ENCODE measurements at regions not wholly inside any gene's neighbourhood (a gene's known extent, or its start where the extent isn't known, plus 50 kb on each side); places are given as distances from the start of the nearest gene placed in this dataset.

GRCh38 chr12:24081092-24081529 lies 131.6 kb upstream of the SOX5 start:
- H3K27ac ChIP-seq, result no peak overlapping the region
- no peaks in the 10 kb centered on the region for H3K9me3 ChIP-seq (ENCODE audit: control insufficient read depth, low read length)
- no peaks in the 10 kb centered on the region for H3K79me2 ChIP-seq
- H3K27me3 ChIP-seq (ENCODE audit: control insufficient read depth, insufficient read depth, low read length), result no peaks in the 10 kb centered on the region
- no peaks in the 10 kb centered on the region for H3K4me1 ChIP-seq
- H3K4me2 ChIP-seq (ENCODE audit: low read length), result no peak overlapping the region
- no peak for TF ChIP-seq CTCF (IDR thresholded peaks at IDR 0.05)
- H3K4me3 ChIP-seq (ENCODE audit: low read depth, low read length), result no peak overlapping the region
- H2AFZ ChIP-seq, result no peak overlapping the region
- no peak overlapping the region for H3K9ac ChIP-seq
- no peaks in the 10 kb centered on the region for H3K36me3 ChIP-seq (ENCODE audit: control insufficient read depth, insufficient read depth, low read length)

GRCh38 chr12:24080465-24080864 lies 131.0 kb upstream of the SOX5 start:
- Histone ChIP-seq H3K4me1 (no peaks in the 10 kb centered on the region), H3K27me3 (ENCODE audit: control insufficient read depth, insufficient read depth, low read length) (no peaks in the 10 kb centered on the region), H3K36me3 (ENCODE audit: control insufficient read depth, insufficient read depth, low read length) (no peaks in the 10 kb centered on the region), H3K79me2 (no peaks in the 10 kb centered on the region), H2AFZ (no peak overlapping the region), H3K9me3 (ENCODE audit: control insufficient read depth, low read length) (no peaks in the 10 kb centered on the region), H3K4me2 (ENCODE audit: low read length) (no peak overlapping the region), H3K4me3 (ENCODE audit: low read depth, low read length) (no peak overlapping the region), H3K9ac (no peak overlapping the region), H3K27ac (no peak overlapping the region)
- TF ChIP-seq CTCF (IDR thresholded peaks at IDR 0.05), result no peak

- Histone ChIP-seq H3K9me3 (ENCODE audit: control insufficient read depth, low read length) (no peaks in the 10 kb centered on the region), H3K27ac (no peak overlapping the region), H3K9ac (no peak overlapping the region), H3K79me2 (no peaks in the 10 kb centered on the region), H3K4me3 (ENCODE audit: low read depth, low read length) (no peak overlapping the region), H3K4me2 (ENCODE audit: low read length) (no peak overlapping the region), H2AFZ (no peak overlapping the region), H3K27me3 (ENCODE audit: control insufficient read depth, insufficient read depth, low read length) (no peaks in the 10 kb centered on the region), H3K4me1 (no peaks in the 10 kb centered on the region), H3K36me3 (ENCODE audit: control insufficient read depth, insufficient read depth, low read length) (no peaks in the 10 kb centered on the region)
- no peak for TF ChIP-seq CTCF (IDR thresholded peaks at IDR 0.05)
Observed at GRCh38 chr12:24079083-24079482, 129.6 kb upstream of the SOX5 start.

GRCh38 chr12:24078318-24078765 lies 128.9 kb upstream of the SOX5 start:
- H3K4me1 ChIP-seq, result no peaks in the 10 kb centered on the region
- H3K27ac ChIP-seq, result no peak overlapping the region
- no peak overlapping the region for H3K9ac ChIP-seq
- H3K36me3 ChIP-seq (ENCODE audit: control insufficient read depth, insufficient read depth, low read length), result no peaks in the 10 kb centered on the region
- no peaks in the 10 kb centered on the region for H3K9me3 ChIP-seq (ENCODE audit: control insufficient read depth, low read length)
- no peak for TF ChIP-seq CTCF (IDR thresholded peaks at IDR 0.05)
- no peaks in the 10 kb centered on the region for H3K27me3 ChIP-seq (ENCODE audit: control insufficient read depth, insufficient read depth, low read length)
- H3K4me3 ChIP-seq (ENCODE audit: low read depth, low read length), result no peak overlapping the region
- no peak overlapping the region for H2AFZ ChIP-seq
- no peak overlapping the region for H3K4me2 ChIP-seq (ENCODE audit: low read length)
- H3K79me2 ChIP-seq, result no peaks in the 10 kb centered on the region

- Histone ChIP-seq H3K4me2 (ENCODE audit: low read length) (no peak overlapping the region), H3K9me3 (ENCODE audit: control insufficient read depth, low read length) (no peaks in the 10 kb centered on the region), H3K79me2 (no peaks in the 10 kb centered on the region), H3K27ac (no peak overlapping the region), H2AFZ (no peak overlapping the region), H3K4me3 (ENCODE audit: low read depth, low read length) (no peak overlapping the region), H3K9ac (no peak overlapping the region), H3K27me3 (ENCODE audit: control insufficient read depth, insufficient read depth, low read length) (no peaks in the 10 kb centered on the region), H3K36me3 (ENCODE audit: control insufficient read depth, insufficient read depth, low read length) (no peaks in the 10 kb centered on the region), H3K4me1 (no peaks in the 10 kb centered on the region)
- TF ChIP-seq CTCF (IDR thresholded peaks at IDR 0.05), result no peak
Observed at GRCh38 chr12:24077161-24077560, 127.7 kb upstream of the SOX5 start.
